Karpas-422 (cell line): ENCODE measurements at regions not wholly inside any gene's neighbourhood (a gene's known extent, or its start where the extent isn't known, plus 50 kb on each side); places are given as distances from the start of the nearest gene placed in this dataset.
A peak's percentile ranks its signal among the peaks of the same experiment; 100 is the strongest.
"Not testable (repeated sequence)": the region's sequence is repeated elsewhere in the genome, so short reads cannot be mapped to it uniquely, and the experiment has no call there.

Experiments
- DNase-seq: peaks from one replicate; pipeline ENCODE4 v3.0.0-alpha.2; 2015
- H2AFZ ChIP-seq: fragments of 200-600 bp; sonication (generic); 2 replicates; pipeline ENCODE4 v1.6.1; 2014; ENCODE audit warnings: antibody characterized with exemption, low read length, mixed read lengths
- H3K27ac ChIP-seq: fragments of 200-600 bp; sonication (generic); 2 replicates; pipeline ENCODE4 v1.5.1; 2014; ENCODE audit warnings: mild to moderate bottlenecking, low read length, moderate library complexity
- H3K27me3 ChIP-seq: fragments of 200-600 bp; sonication (generic); 2 replicates; pipeline ENCODE4 v1.6.1; 2014; ENCODE audit warnings: low read length, mixed read lengths
- H3K36me3 ChIP-seq: fragments of 200-600 bp; sonication (generic); 2 replicates; pipeline ENCODE4 v1.6.1; 2014; ENCODE audit warnings: low read length, mixed read lengths; ENCODE audit not compliant: insufficient read depth
- H3K4me1 ChIP-seq: fragments of 200-600 bp; sonication (generic); 2 replicates; pipeline ENCODE4 v1.6.1; 2014; ENCODE audit warnings: mild to moderate bottlenecking, low read length, mixed read lengths
- H3K4me2 ChIP-seq: fragments of 200-600 bp; sonication (generic); 2 replicates; pipeline ENCODE4 v1.6.1; 2014; ENCODE audit warnings: low read length, low read depth, mild to moderate bottlenecking; ENCODE audit not compliant: poor library complexity, severe bottlenecking
- H3K4me3 ChIP-seq: fragments of 200-600 bp; sonication (generic); 2 replicates; pipeline ENCODE4 v1.5.1; 2014; ENCODE audit warnings: mild to moderate bottlenecking, antibody characterized with exemption, low read length, mixed read lengths
- H3K79me2 ChIP-seq: fragments of 200-600 bp; sonication (generic); 2 replicates; pipeline ENCODE4 v1.6.1; 2014; ENCODE audit warnings: mild to moderate bottlenecking, low read length, mixed read lengths
- H3K9ac ChIP-seq: fragments of 200-600 bp; sonication (generic); 2 replicates; pipeline ENCODE4 v1.6.0; 2014; ENCODE audit warnings: low read length
- H3K9me2 ChIP-seq: fragments of 200-600 bp; sonication (generic), shearing (Covaris generic); replicated peaks from 2 replicates; pipeline ENCODE4 v1.6.0; 2014; ENCODE audit warnings: mild to moderate bottlenecking, low read length, moderate library complexity; ENCODE audit not compliant: insufficient read depth
- H3K9me3 ChIP-seq: fragments of 300-700, 200-600 bp; sonication (generic); 2 replicates; pipeline ENCODE4 v1.6.1; 2014; ENCODE audit warnings: low read length, mixed read lengths
- H4K20me1 ChIP-seq: fragments of 200-600 bp; sonication (generic); 2 replicates; pipeline ENCODE4 v1.6.1; 2014; ENCODE audit warnings: mild to moderate bottlenecking, antibody characterized with exemption, low read length, low read depth; ENCODE audit not compliant: insufficient read depth

GRCh38 chr10:61592581-61592980 lies 70.1 kb upstream of the CABCOCO1 start:
- Histone ChIP-seq H3K4me3 (no peak overlapping the region), H2AFZ (no peak overlapping the region), H3K79me2 (no peaks in the 10 kb centered on the region), H3K27me3 (no peaks in the 10 kb centered on the region), H3K9ac (no peak overlapping the region), H3K9me2 (no peaks in the 10 kb centered on the region), H3K27ac (no peak overlapping the region), H4K20me1 (no peaks in the 10 kb centered on the region), H3K4me2 (no peak overlapping the region), H3K9me3 (no peaks in the 10 kb centered on the region), H3K4me1 (peaks cover 9% of the 10 kb centered on the region), H3K36me3 (no peaks in the 10 kb centered on the region)
- peak; percentile 66 for DNase-seq

GRCh38 chr10:61589547-61590243 lies 73.0 kb upstream of the CABCOCO1 start:
- no peaks in the 10 kb centered on the region for H4K20me1 ChIP-seq
- DNase-seq, result no peak
- H3K79me2 ChIP-seq, result no peaks in the 10 kb centered on the region
- H3K27me3 ChIP-seq, result no peaks in the 10 kb centered on the region
- H3K9ac ChIP-seq, result no peak overlapping the region
- H3K4me3 ChIP-seq, result no peak overlapping the region
- no peaks in the 10 kb centered on the region for H3K36me3 ChIP-seq
- peaks cover 9% of the 10 kb centered on the region for H3K4me1 ChIP-seq
- no peaks in the 10 kb centered on the region for H3K9me3 ChIP-seq
- no peak overlapping the region for H3K27ac ChIP-seq
- H3K4me2 ChIP-seq, result no peak overlapping the region
- H2AFZ ChIP-seq, result no peak overlapping the region
- no peaks in the 10 kb centered on the region for H3K9me2 ChIP-seq

GRCh38 chr10:61588770-61589211 lies 73.9 kb upstream of the CABCOCO1 start:
- Histone ChIP-seq H3K79me2 (no peaks in the 10 kb centered on the region), H3K9me2 (no peaks in the 10 kb centered on the region), H4K20me1 (no peaks in the 10 kb centered on the region), H3K9ac (no peak overlapping the region), H3K27me3 (no peaks in the 10 kb centered on the region), H3K36me3 (no peaks in the 10 kb centered on the region), H3K4me2 (no peak overlapping the region), H2AFZ (no peak overlapping the region), H3K27ac (no peak overlapping the region), H3K4me3 (no peak overlapping the region), H3K9me3 (no peaks in the 10 kb centered on the region), H3K4me1 (peaks cover 9% of the 10 kb centered on the region)
- DNase-seq, result no peak

GRCh38 chr10:61586829-61587228 lies 75.9 kb upstream of the CABCOCO1 start:
- Histone ChIP-seq H3K4me1 (peaks cover 9% of the 10 kb centered on the region), H3K36me3 (no peaks in the 10 kb centered on the region), H3K4me3 (no peak overlapping the region), H3K27ac (no peak overlapping the region), H2AFZ (no peak overlapping the region), H3K4me2 (no peak overlapping the region), H3K9me2 (no peaks in the 10 kb centered on the region), H4K20me1 (no peaks in the 10 kb centered on the region), H3K27me3 (no peaks in the 10 kb centered on the region), H3K79me2 (no peaks in the 10 kb centered on the region), H3K9ac (no peak overlapping the region), H3K9me3 (no peaks in the 10 kb centered on the region)
- no peak for DNase-seq

- H3K4me1 ChIP-seq, result no peaks in the 10 kb centered on the region
- no peak overlapping the region for H3K4me3 ChIP-seq
- no peaks in the 10 kb centered on the region for H3K36me3 ChIP-seq
- no peaks in the 10 kb centered on the region for H3K9me3 ChIP-seq
- no peaks in the 10 kb centered on the region for H3K27me3 ChIP-seq
- H3K27ac ChIP-seq, result no peak overlapping the region
- H4K20me1 ChIP-seq, result no peaks in the 10 kb centered on the region
- no peaks in the 10 kb centered on the region for H3K79me2 ChIP-seq
- no peaks in the 10 kb centered on the region for H3K9me2 ChIP-seq
- no peak overlapping the region for H3K4me2 ChIP-seq
- no peak overlapping the region for H2AFZ ChIP-seq
- H3K9ac ChIP-seq, result no peak overlapping the region
- no peak for DNase-seq
Observed at GRCh38 chr10:61580608-61581007, 82.1 kb upstream of the CABCOCO1 start.

GRCh38 chr10:61570204-61570603 lies 92.5 kb upstream of the CABCOCO1 start:
- H2AFZ ChIP-seq, H3K27me3 ChIP-seq, H3K27ac ChIP-seq, H3K9me2 ChIP-seq, H3K36me3 ChIP-seq, H3K4me2 ChIP-seq, H4K20me1 ChIP-seq, H3K9ac ChIP-seq, H3K4me3 ChIP-seq, H3K4me1 ChIP-seq, DNase-seq, H3K79me2 ChIP-seq, H3K9me3 ChIP-seq: not testable (repeated sequence)

- Histone ChIP-seq H3K4me3 (no peak overlapping the region), H3K9me2 (no peaks in the 10 kb centered on the region)
Observed at GRCh38 chr10:61567729-61568128, 95.0 kb upstream of the CABCOCO1 start.

GRCh38 chr10:61565819-61566560 lies 96.7 kb upstream of the CABCOCO1 start:
- Histone ChIP-seq H3K36me3 (no peaks in the 10 kb centered on the region), H3K4me1 (no peaks in the 10 kb centered on the region), H3K79me2 (no peaks in the 10 kb centered on the region), H3K9me3 (no peaks in the 10 kb centered on the region), H3K9me2 (no peaks in the 10 kb centered on the region), H3K4me2 (no peak overlapping the region), H3K27ac (no peak overlapping the region), H3K27me3 (no peaks in the 10 kb centered on the region), H3K4me3 (no peak overlapping the region), H2AFZ (no peak overlapping the region), H3K9ac (no peak overlapping the region), H4K20me1 (no peaks in the 10 kb centered on the region)
- no peak for DNase-seq

More at GRCh38 chr10:61567729-61568128, 95.0 kb upstream of the CABCOCO1 start:
- H4K20me1 ChIP-seq, result no peaks in the 10 kb centered on the region
- H3K36me3 ChIP-seq, result no peaks in the 10 kb centered on the region
- H3K4me2 ChIP-seq, result no peak overlapping the region
- H3K27me3 ChIP-seq, result no peaks in the 10 kb centered on the region
- H3K4me1 ChIP-seq, result no peaks in the 10 kb centered on the region
- DNase-seq, result no peak
- no peak overlapping the region for H3K27ac ChIP-seq
- H3K9ac ChIP-seq, result no peak overlapping the region
- no peaks in the 10 kb centered on the region for H3K79me2 ChIP-seq
- no peaks in the 10 kb centered on the region for H3K9me3 ChIP-seq
- H2AFZ ChIP-seq, result no peak overlapping the region
